A549 (cell line): ENCODE measurements at regions not wholly inside any gene's neighbourhood (a gene's known extent, or its start where the extent isn't known, plus 50 kb on each side); places are given as distances from the start of the nearest gene placed in this dataset.

Experiments
- ATAC-seq, 2 experiments: fragments of 200-7000 bp in 1 of 2; fragments of >200 bp in 1 of 2; cut with Nextera tagmentation in 1 of 2; cut with Tn5 transposase in 1 of 2; 3 replicates each; pipeline versions ENCODE4 v1.8.0 to v1.9.1; 2018 to 2020; ENCODE audit warnings: mild to moderate bottlenecking in 1 of 2, moderate library complexity in 1 of 2
- CTCF ChIA-PET: fragments of 300-600 bp; sonication (Branson Sonifier 250); formaldehyde crosslinking; extraction: SDS; loops from one replicate; lab custom pipeline; 2021; ENCODE audit warnings: antibody characterized with exemption, inconsistent platforms; lab: Yijun Ruan, JAX
- POLR2A ChIA-PET: fragments of 350-600 bp; formaldehyde crosslinking; extraction: SDS; loops from one replicate; lab custom pipeline; 2021; ENCODE audit warnings: antibody characterized with exemption, inconsistent platforms; lab: Yijun Ruan, JAX
- DNase-seq, 2 experiments: peaks; one replicate each; pipeline versions ENCODE4 v3.0.0 to v3.0.0-alpha.2; 2011 to 2016; ENCODE audit warnings: low read depth in 1 of 2, low spot score in 1 of 2
- FAIRE-seq: peaks from 2 replicates; lab custom pipeline; 2011; peaks lifted over from hg19 to GRCh38; lab: Jason Lieb, UNC
- H3K27ac ChIP-seq, 2 experiments: fragments of >200 bp; sonication (Bioruptor Twin); formaldehyde crosslinking; 3 replicates each; pipeline ENCODE4 v1.5.1; 2016 to 2017
- H3K4me1 ChIP-seq: fragments of >200 bp; sonication (Bioruptor Twin); formaldehyde crosslinking; 3 replicates; pipeline ENCODE4 v1.6.1; 2016
- H3K4me2 ChIP-seq: fragments of >200 bp; sonication (Bioruptor Twin); formaldehyde crosslinking; 3 replicates; pipeline ENCODE4 v1.6.1; 2016
- H3K4me3 ChIP-seq: fragments of >200 bp; sonication (Bioruptor Twin); formaldehyde crosslinking; 3 replicates; pipeline ENCODE4 v1.5.1; 2016
- H3K9me3 ChIP-seq: fragments of >200 bp; sonication (Bioruptor Twin); formaldehyde crosslinking; 3 replicates; pipeline ENCODE4 v1.6.1; 2016
- BCL3 ChIP-seq: fragments of >200 bp; sonication (Bioruptor Twin); formaldehyde crosslinking; IDR thresholded peaks from 3 replicates; pipeline ENCODE4 v1.6.1; 2016
- BHLHE40 ChIP-seq: IDR thresholded peaks from 2 replicates; pipeline ENCODE4 v1.6.1; 2012; ENCODE audit warnings: low read depth, low read length, inconsistent platforms
- CBX2 ChIP-seq: fragments of 200-600 bp; sonication (generic); IDR thresholded peaks from 2 replicates; pipeline ENCODE4 v1.6.1; 2016; ENCODE audit warnings: low read depth, mild to moderate bottlenecking, borderline replicate concordance
- CBX8 ChIP-seq: fragments of 200-600 bp; sonication (generic); IDR thresholded peaks from 2 replicates; pipeline ENCODE4 v1.6.1; 2016
- CHD4 ChIP-seq: fragments of 200-600 bp; sonication (generic); IDR thresholded peaks from 2 replicates; pipeline ENCODE4 v1.6.1; 2016; ENCODE audit warnings: antibody characterized with exemption, mild to moderate bottlenecking, borderline replicate concordance
- EHF ChIP-seq: fragments of 250-450 bp; sonication (Bioruptor Pico); IDR thresholded peaks from 2 replicates; pipeline ENCODE4 v1.5.0; 2020; ENCODE audit warnings: mild to moderate bottlenecking
- EHMT2 ChIP-seq: fragments of 200-600 bp; sonication (generic); IDR thresholded peaks from 2 replicates; pipeline ENCODE4 v1.6.1; 2016; ENCODE audit warnings: antibody characterized with exemption, low read depth, mild to moderate bottlenecking, moderate library complexity
- ESRRA ChIP-seq: fragments of 150-350 bp; IDR thresholded peaks from 2 replicates; pipeline ENCODE4 v1.6.1; 2014; ENCODE audit warnings: mild to moderate bottlenecking, low read length, borderline replicate concordance
- HDAC2 ChIP-seq: fragments of 200-600 bp; sonication (generic); IDR thresholded peaks from 2 replicates; pipeline ENCODE4 v1.6.1; 2016
- HES2 ChIP-seq: fragments of >200 bp; sonication (Bioruptor Twin); formaldehyde crosslinking; IDR thresholded peaks from 2 replicates; pipeline ENCODE4 v1.6.1; 2016
- HEYL ChIP-seq: fragments of 250-450 bp; sonication (Bioruptor Pico); IDR thresholded peaks from 2 replicates; pipeline ENCODE4 v1.8.0; 2021; ENCODE audit warnings: mild to moderate bottlenecking, moderate library complexity
- HOXB13 ChIP-seq: fragments of 250-450 bp; sonication (Bioruptor Pico); IDR thresholded peaks from 2 replicates; pipeline ENCODE4 v1.5.0; 2020; ENCODE audit warnings: low read depth, mild to moderate bottlenecking, moderate library complexity
- HOXB5 ChIP-seq: fragments of 250-450 bp; sonication (Bioruptor Pico); IDR thresholded peaks from 2 replicates; pipeline ENCODE4 v1.5.0; 2020; ENCODE audit warnings: mild to moderate bottlenecking, moderate library complexity
- JUN ChIP-seq, 2 experiments: fragments of >200 bp; sonication (Bioruptor Twin); formaldehyde crosslinking; IDR thresholded peaks; 2 replicates in 1 of 2; 3 replicates in 1 of 2; pipeline ENCODE4 v1.6.1; 2016 to 2017
- KDM1A ChIP-seq: fragments of 200-600 bp; sonication (generic); IDR thresholded peaks from 2 replicates; pipeline ENCODE4 v1.6.1; 2016; ENCODE audit warnings: low read depth, mild to moderate bottlenecking
- KDM5A ChIP-seq: fragments of 200-600 bp; sonication (generic); IDR thresholded peaks from 2 replicates; pipeline ENCODE4 v1.6.1; 2016; ENCODE audit warnings: antibody characterized with exemption, mild to moderate bottlenecking
- MAFK ChIP-seq: fragments of 450-650 bp; IDR thresholded peaks from 2 replicates; pipeline ENCODE4 v1.6.1; 2014; ENCODE audit not compliant: partially characterized antibody
- MAX ChIP-seq: IDR thresholded peaks from 2 replicates; pipeline ENCODE4 v1.6.1; 2012
- MAZ ChIP-seq: fragments of 150-350 bp; IDR thresholded peaks from 2 replicates; pipeline ENCODE4 v1.6.1; 2014; ENCODE audit warnings: antibody characterized with exemption, low read depth, low read length, borderline replicate concordance
- POLR2AphosphoS2 ChIP-seq: conservative IDR thresholded peaks from 2 replicates; pipeline ENCODE4 v1.6.1; 2012; ENCODE audit warnings: low read length, improper control_type of control experiment, inconsistent platforms
- RNF2 ChIP-seq: fragments of 200-600 bp; sonication (generic); IDR thresholded peaks from 2 replicates; pipeline ENCODE4 v1.6.1; 2016; ENCODE audit warnings: low read depth, mild to moderate bottlenecking, antibody characterized with exemption, moderate library complexity, borderline replicate concordance
- SREBF2 ChIP-seq: fragments of 450-650 bp; IDR thresholded peaks from 2 replicates; pipeline ENCODE4 v1.6.1; 2014; ENCODE audit warnings: mild to moderate bottlenecking, moderate library complexity
- USF2 ChIP-seq: fragments of 450-650 bp; IDR thresholded peaks from 2 replicates; pipeline ENCODE4 v1.6.1; 2014; ENCODE audit warnings: antibody characterized with exemption
- ZC3H11A ChIP-seq: fragments of 450-650 bp; IDR thresholded peaks from 2 replicates; pipeline ENCODE4 v1.6.1; 2014; ENCODE audit warnings: antibody characterized with exemption, mild to moderate bottlenecking
- ZNF302 ChIP-seq: fragments of 250-450 bp; sonication (Bioruptor Pico); IDR thresholded peaks from 2 replicates; pipeline ENCODE4 v1.9.0; 2021; ENCODE audit warnings: inconsistent platforms, mild to moderate bottlenecking, moderate library complexity
- ZSCAN20 ChIP-seq: fragments of 250-450 bp; sonication (Bioruptor Pico); IDR thresholded peaks from 2 replicates; pipeline ENCODE4 v1.8.0; 2022; ENCODE audit warnings: mild to moderate bottlenecking, moderate library complexity
- WGBS: methylation state at CpG from one replicate; pipeline ENCODE4 v1.1.6; 2017; ENCODE audit errors: missing lambda C conversion rate; 5-methylcytosine and 5-hydroxymethylcytosine counted together
- TF ChIP-seq, protein P1 (sequence below): fragments of 150-350 bp; IDR thresholded peaks from 2 replicates; pipeline ENCODE4 v1.6.1; 2014; ENCODE audit warnings: low read depth, mild to moderate bottlenecking, low read length
- TF ChIP-seq, protein P2 (sequence below): fragments of 200-600 bp; sonication (generic); IDR thresholded peaks from 2 replicates; pipeline ENCODE4 v1.6.1; 2016; ENCODE audit warnings: antibody characterized with exemption, mild to moderate bottlenecking, moderate library complexity

GRCh38 chr9:108708448-108708847 is 147.3 kb downstream of the ACTL7B start:
- POLR2A ChIA-PET = interaction anchor here (0.6 kb wide), 1 partner anchor 149 kb away, joined by 3 read pairs; no protein-coding TSS in a partner anchor
- TF ChIP-seq HOXB5 (CRISPR knock-in tag) (no peak), USF2 (no peak), HOXB13 (CRISPR knock-in tag) (no peak), MAFK (no peak), KDM5A (no peak), KDM1A (no peak), ZSCAN20 (CRISPR knock-in tag) (no peak), RNF2 (no peak), HES2 (no peak), ESRRA (no peak), ZC3H11A (no peak), POLR2AphosphoS2 (no peak), CBX2 (no peak), BCL3 (no peak), JUN (IDR thresholded peaks at IDR 0.05) (no peak), SREBF2 (no peak)
- TF ChIP-seq, protein P1, sequence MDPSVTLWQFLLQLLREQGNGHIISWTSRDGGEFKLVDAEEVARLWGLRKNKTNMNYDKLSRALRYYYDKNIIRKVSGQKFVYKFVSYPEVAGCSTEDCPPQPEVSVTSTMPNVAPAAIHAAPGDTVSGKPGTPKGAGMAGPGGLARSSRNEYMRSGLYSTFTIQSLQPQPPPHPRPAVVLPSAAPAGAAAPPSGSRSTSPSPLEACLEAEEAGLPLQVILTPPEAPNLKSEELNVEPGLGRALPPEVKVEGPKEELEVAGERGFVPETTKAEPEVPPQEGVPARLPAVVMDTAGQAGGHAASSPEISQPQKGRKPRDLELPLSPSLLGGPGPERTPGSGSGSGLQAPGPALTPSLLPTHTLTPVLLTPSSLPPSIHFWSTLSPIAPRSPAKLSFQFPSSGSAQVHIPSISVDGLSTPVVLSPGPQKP = no peak
- CTCF ChIA-PET = no interaction called here
- Histone ChIP-seq H3K27ac (no peak overlapping the region), H3K4me2 (no peak overlapping the region), H3K4me1 (no peaks in the 10 kb centered on the region), H3K9me3 (peaks cover 2% of the 10 kb centered on the region; the same call in 1 of the 3 replicates), H3K4me3 (no peak overlapping the region)
- 40% methylated on average over 4 of the region's 9 CpGs for WGBS
- ATAC-seq = no peak
- FAIRE-seq = no peak
- no peak for DNase-seq

DNA sequence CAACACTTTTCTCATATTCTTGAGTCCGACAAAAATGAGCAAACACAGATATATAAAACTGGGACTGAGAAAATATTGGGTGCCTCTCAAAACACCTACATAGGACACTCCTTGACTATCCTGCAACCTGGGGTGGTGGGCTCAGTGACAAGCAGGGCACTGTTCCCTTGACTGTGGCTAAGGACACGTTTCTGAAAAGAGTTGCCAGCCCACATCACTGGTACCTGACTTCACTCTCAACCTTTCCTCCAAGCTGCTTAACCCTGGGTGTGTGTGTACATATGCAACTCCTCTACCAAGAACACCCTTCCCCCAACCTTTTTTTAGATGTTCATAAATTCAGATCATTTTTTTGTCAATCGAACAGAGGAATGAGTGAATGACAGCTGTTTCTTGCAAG is 148.7 kb downstream of the ACTL7B start:
- no peak for ATAC-seq
- no peak for TF ChIP-seq BHLHE40
- TF ChIP-seq MAX = no peak
- no peak for TF ChIP-seq HDAC2
- TF ChIP-seq HOXB13 (CRISPR knock-in tag) = no peak
- TF ChIP-seq USF2 = no peak
- TF ChIP-seq CHD4 = no peak
- TF ChIP-seq, protein P1 = no peak
- TF ChIP-seq EHF (CRISPR knock-in tag) = no peak
- no peak for TF ChIP-seq ZNF302 (CRISPR knock-in tag)
- TF ChIP-seq JUN (IDR thresholded peaks at IDR 0.05) = no peak
- TF ChIP-seq MAZ = no peak
- no peak for TF ChIP-seq CBX8
- TF ChIP-seq, protein P2, sequence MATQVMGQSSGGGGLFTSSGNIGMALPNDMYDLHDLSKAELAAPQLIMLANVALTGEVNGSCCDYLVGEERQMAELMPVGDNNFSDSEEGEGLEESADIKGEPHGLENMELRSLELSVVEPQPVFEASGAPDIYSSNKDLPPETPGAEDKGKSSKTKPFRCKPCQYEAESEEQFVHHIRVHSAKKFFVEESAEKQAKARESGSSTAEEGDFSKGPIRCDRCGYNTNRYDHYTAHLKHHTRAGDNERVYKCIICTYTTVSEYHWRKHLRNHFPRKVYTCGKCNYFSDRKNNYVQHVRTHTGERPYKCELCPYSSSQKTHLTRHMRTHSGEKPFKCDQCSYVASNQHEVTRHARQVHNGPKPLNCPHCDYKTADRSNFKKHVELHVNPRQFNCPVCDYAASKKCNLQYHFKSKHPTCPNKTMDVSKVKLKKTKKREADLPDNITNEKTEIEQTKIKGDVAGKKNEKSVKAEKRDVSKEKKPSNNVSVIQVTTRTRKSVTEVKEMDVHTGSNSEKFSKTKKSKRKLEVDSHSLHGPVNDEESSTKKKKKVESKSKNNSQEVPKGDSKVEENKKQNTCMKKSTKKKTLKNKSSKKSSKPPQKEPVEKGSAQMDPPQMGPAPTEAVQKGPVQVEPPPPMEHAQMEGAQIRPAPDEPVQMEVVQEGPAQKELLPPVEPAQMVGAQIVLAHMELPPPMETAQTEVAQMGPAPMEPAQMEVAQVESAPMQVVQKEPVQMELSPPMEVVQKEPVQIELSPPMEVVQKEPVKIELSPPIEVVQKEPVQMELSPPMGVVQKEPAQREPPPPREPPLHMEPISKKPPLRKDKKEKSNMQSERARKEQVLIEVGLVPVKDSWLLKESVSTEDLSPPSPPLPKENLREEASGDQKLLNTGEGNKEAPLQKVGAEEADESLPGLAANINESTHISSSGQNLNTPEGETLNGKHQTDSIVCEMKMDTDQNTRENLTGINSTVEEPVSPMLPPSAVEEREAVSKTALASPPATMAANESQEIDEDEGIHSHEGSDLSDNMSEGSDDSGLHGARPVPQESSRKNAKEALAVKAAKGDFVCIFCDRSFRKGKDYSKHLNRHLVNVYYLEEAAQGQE = no peak
- no peak for TF ChIP-seq HEYL (CRISPR knock-in tag)
- TF ChIP-seq MAFK = no peak
- TF ChIP-seq RNF2 = no peak
- no peak for TF ChIP-seq EHMT2
- no peak for DNase-seq
- ChIA-PET CTCF (interaction anchor here (0.6 to 2.5 kb wide), 3 partner anchors 8 to 55 kb away, joined by 3 to 6 read pairs (median 3); no protein-coding TSS in a partner anchor), POLR2A (no interaction called here)
- H3K27ac ChIP-seq = no peak overlapping the region
- no peak for FAIRE-seq
- 5% methylated on average over 3 of the region's 3 CpGs for WGBS
- H3K4me1 ChIP-seq = no peaks in the 10 kb centered on the region
- no peak overlapping the region for H3K4me2 ChIP-seq
- no peak overlapping the region for H3K4me3 ChIP-seq
- H3K9me3 ChIP-seq = no peaks in the 10 kb centered on the region
